Neural cell (in vitro differentiated cells): ENCODE measurements at regions not wholly inside any gene's neighbourhood (a gene's known extent, or its start where the extent isn't known, plus 50 kb on each side); places are given as distances from the start of the nearest gene placed in this dataset.
"Not testable (repeated sequence)": the region's sequence is repeated elsewhere in the genome, so short reads cannot be mapped to it uniquely, and the experiment has no call there.

Source experiments
- H2AFZ ChIP-seq: fragments of 200-600, 300-800 bp; sonication (generic), shearing (Covaris generic); 2 replicates; pipeline ENCODE4 v1.6.0; 2014; ENCODE audit warnings: low read depth, mild to moderate bottlenecking, antibody characterized with exemption, low read length, moderate library complexity
- H3F3A ChIP-seq: fragments of 200-600 bp; shearing (Covaris generic); 2 replicates; pipeline ENCODE4 v1.6.1; 2016; ENCODE audit warnings: mild to moderate bottlenecking, moderate library complexity, mixed read lengths, antibody characterized with exemption, low read length; ENCODE audit not compliant: insufficient read depth, poor library complexity, severe bottlenecking
- H3K27ac ChIP-seq: fragments of 200-600, 300-800 bp; sonication (generic), shearing (Covaris generic); 2 replicates; pipeline ENCODE4 v1.5.1; 2014; ENCODE audit warnings: mild to moderate bottlenecking, low read length, moderate library complexity
- H3K27me3 ChIP-seq: fragments of 300-800, 200-600 bp; sonication (generic), shearing (Covaris generic); 2 replicates; pipeline ENCODE4 v1.6.0; 2014; ENCODE audit warnings: mild to moderate bottlenecking, low read depth, low read length, moderate library complexity; ENCODE audit not compliant: insufficient read depth
- H3K36me3 ChIP-seq: fragments of 300-800, 200-600 bp; sonication (generic), shearing (Covaris generic); 2 replicates; pipeline ENCODE4 v1.5.1; 2014; ENCODE audit warnings: mild to moderate bottlenecking, antibody characterized with exemption, low read length, moderate library complexity; ENCODE audit not compliant: insufficient read depth
- H3K4me2 ChIP-seq: fragments of 300-800, 200-600 bp; sonication (generic), shearing (Covaris generic); 2 replicates; pipeline ENCODE4 v1.6.0; 2014; ENCODE audit warnings: mild to moderate bottlenecking, low read length
- H3K4me3 ChIP-seq: fragments of 300-800, 200-600 bp; sonication (generic), shearing (Covaris generic); 2 replicates; pipeline ENCODE4 v1.5.1; 2014; ENCODE audit warnings: mild to moderate bottlenecking, low read length, moderate library complexity
- H3K79me2 ChIP-seq: fragments of 200-600 bp; shearing (Covaris generic); replicated peaks from 2 replicates; pipeline ENCODE4 v1.6.0; 2014; ENCODE audit warnings: mild to moderate bottlenecking, low read length, moderate library complexity; ENCODE audit not compliant: insufficient read depth
- H3K9ac ChIP-seq: fragments of 300-800, 200-600 bp; sonication (generic), shearing (Covaris generic); 2 replicates; pipeline ENCODE4 v1.6.1; 2016; ENCODE audit warnings: mild to moderate bottlenecking, low read length, mixed read lengths
- H3K9me2 ChIP-seq: fragments of 200-600 bp; shearing (Covaris generic); 2 replicates; pipeline ENCODE4 v1.6.1; 2016; ENCODE audit warnings: mild to moderate bottlenecking, low read length, mixed read lengths; ENCODE audit not compliant: insufficient read depth
- H3K9me3 ChIP-seq: fragments of 200-600, 300-800 bp; sonication (generic), shearing (Covaris generic); 2 replicates; pipeline ENCODE4 v1.6.1; 2016; ENCODE audit warnings: mild to moderate bottlenecking, mixed run types, low read length, moderate library complexity, mixed read lengths
- H4K20me1 ChIP-seq: fragments of 200-600 bp; shearing (Covaris generic); 2 replicates; pipeline ENCODE4 v1.6.1; 2016; ENCODE audit warnings: mild to moderate bottlenecking, mixed run types; ENCODE audit not compliant: insufficient read depth
- CTCF ChIP-seq: fragments of 450-650 bp; IDR thresholded peaks from 2 replicates; pipeline ENCODE4 v1.5.1; 2014; ENCODE audit warnings: antibody characterized with exemption, mild to moderate bottlenecking, moderate library complexity; ENCODE audit not compliant: poor library complexity, severe bottlenecking
- EP300 ChIP-seq: fragments of 450-650 bp; conservative IDR thresholded peaks from 2 replicates; pipeline ENCODE4 v1.6.1; 2014; ENCODE audit warnings: antibody characterized with exemption, mild to moderate bottlenecking, moderate library complexity; ENCODE audit not compliant: poor library complexity, severe bottlenecking
- EZH2 ChIP-seq: fragments of 200-600, 300-800 bp; shearing (Covaris generic), sonication (generic); IDR thresholded peaks from 2 replicates; pipeline ENCODE4 v1.6.1; 2014; ENCODE audit warnings: antibody characterized with exemption, low read length, borderline replicate concordance, mild to moderate bottlenecking; ENCODE audit not compliant: insufficient read depth, poor library complexity, severe bottlenecking
- MXI1 ChIP-seq: fragments of 450-650 bp; conservative IDR thresholded peaks from 2 replicates; pipeline ENCODE4 v1.6.1; 2014; ENCODE audit warnings: antibody characterized with exemption, mild to moderate bottlenecking; ENCODE audit not compliant: poor library complexity, severe bottlenecking
- POLR2AphosphoS5 ChIP-seq: IDR thresholded peaks from 2 replicates; pipeline ENCODE4 v1.6.1; 2012
- RAD21 ChIP-seq: fragments of 450-650 bp; conservative IDR thresholded peaks from 2 replicates; pipeline ENCODE4 v1.6.1; 2014; ENCODE audit warnings: antibody characterized with exemption, mild to moderate bottlenecking, moderate library complexity
- REST ChIP-seq: IDR thresholded peaks from 2 replicates; pipeline ENCODE4 v1.6.1; 2012; ENCODE audit warnings: borderline replicate concordance
- SMC3 ChIP-seq: fragments of 450-650 bp; conservative IDR thresholded peaks from 2 replicates; pipeline ENCODE4 v1.6.1; 2014; ENCODE audit warnings: antibody characterized with exemption, mild to moderate bottlenecking, moderate library complexity; ENCODE audit not compliant: poor library complexity
- TAF1 ChIP-seq: IDR thresholded peaks from 2 replicates; pipeline ENCODE4 v1.6.1; 2012; ENCODE audit warnings: low read depth

GRCh38 chr20:48024539-48024938 lies 239.3 kb upstream of the SULF2 start:
- H3K27ac ChIP-seq, result no peak overlapping the region
- no peaks in the 10 kb centered on the region for H3K79me2 ChIP-seq
- H3K9me3 ChIP-seq, result no peaks in the 10 kb centered on the region
- H3K9ac ChIP-seq, result no peak overlapping the region
- H3K4me2 ChIP-seq, result no peak overlapping the region
- no peak overlapping the region for H2AFZ ChIP-seq
- H3K9me2 ChIP-seq, result no peaks in the 10 kb centered on the region
- no peaks in the 10 kb centered on the region for H3K36me3 ChIP-seq
- H3K27me3 ChIP-seq, result no peaks in the 10 kb centered on the region
- no peaks in the 10 kb centered on the region for H4K20me1 ChIP-seq
- TF ChIP-seq TAF1, result no peak
- no peak for TF ChIP-seq EP300
- no peak for TF ChIP-seq POLR2AphosphoS5
- H3F3A ChIP-seq, result no peaks in the 10 kb centered on the region
- no peak overlapping the region for H3K4me3 ChIP-seq

DNA sequence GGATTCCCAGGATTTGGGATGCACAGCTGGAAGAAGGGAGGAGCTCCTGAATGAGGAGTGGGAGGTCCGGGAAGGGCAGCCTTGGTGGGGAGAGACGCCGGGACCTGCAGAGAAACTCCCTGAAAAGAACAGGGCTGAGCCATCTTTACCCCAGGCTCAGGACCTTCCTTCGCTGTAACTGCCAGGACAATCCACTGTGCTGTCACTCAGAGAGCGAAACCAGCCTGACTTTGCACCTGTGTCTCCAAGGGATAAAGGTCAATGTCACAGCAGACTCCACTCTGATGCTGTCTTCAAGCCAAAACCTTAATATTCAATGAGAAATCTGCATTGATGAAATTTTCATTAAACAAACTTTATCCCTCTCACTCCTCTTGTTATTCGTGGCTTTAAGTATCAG lies 235.4 kb upstream of the SULF2 start:
- H3K4me2 ChIP-seq, H3K9me2 ChIP-seq, H3K9ac ChIP-seq, H3K4me3 ChIP-seq, H2AFZ ChIP-seq, H3F3A ChIP-seq, H4K20me1 ChIP-seq, H3K27ac ChIP-seq, H3K9me3 ChIP-seq, H3K27me3 ChIP-seq, H3K36me3 ChIP-seq, H3K79me2 ChIP-seq: not testable (repeated sequence)

DNA sequence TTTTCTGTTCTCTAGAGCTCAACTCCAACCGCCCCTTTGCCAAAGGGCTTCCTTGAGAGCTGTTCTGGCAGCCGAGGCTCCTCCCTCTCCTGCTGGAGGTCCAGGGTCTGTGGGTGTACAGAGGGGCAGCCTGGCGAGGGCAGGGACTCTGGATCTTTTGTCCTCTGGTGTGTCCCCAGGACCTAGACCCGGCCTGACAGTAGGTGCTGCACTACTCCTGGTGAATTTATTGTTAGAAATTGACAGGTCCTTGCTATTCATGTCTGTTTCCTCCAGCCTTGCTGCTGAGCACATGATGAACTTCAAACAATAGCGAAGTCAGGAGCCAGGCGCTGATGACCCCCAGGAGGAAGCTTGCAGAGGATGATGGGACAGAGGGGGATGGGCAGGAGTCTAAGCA lies 234.7 kb upstream of the SULF2 start:
- Histone ChIP-seq H3K9me3 (peaks cover 4% of the 10 kb centered on the region), H3F3A (no peaks in the 10 kb centered on the region), H3K36me3 (no peaks in the 10 kb centered on the region), H3K9me2 (no peaks in the 10 kb centered on the region), H3K9ac (no peak overlapping the region), H2AFZ (no peak overlapping the region), H3K27me3 (no peaks in the 10 kb centered on the region), H4K20me1 (no peaks in the 10 kb centered on the region), H3K27ac (no peak overlapping the region), H3K4me2 (no peak overlapping the region), H3K4me3 (no peak overlapping the region), H3K79me2 (no peaks in the 10 kb centered on the region)
- TF ChIP-seq MXI1, result no peak
- no peak for TF ChIP-seq RAD21
- TF ChIP-seq SMC3, result no peak
- no peak for TF ChIP-seq EZH2
- TF ChIP-seq EP300, result no peak
- TF ChIP-seq POLR2AphosphoS5, result no peak
- TF ChIP-seq REST, result no peak
- TF ChIP-seq CTCF, result no peak
- TF ChIP-seq TAF1, result no peak
